NCI-H2081 treated with DMSO at 0.1 percent for 48 hours (cell line): ENCODE measurements at regions not wholly inside any gene's neighbourhood (a gene's known extent, or its start where the extent isn't known, plus 50 kb on each side); places are given as distances from the start of the nearest gene placed in this dataset.
"Not testable (repeated sequence)": the region's sequence is repeated elsewhere in the genome, so short reads cannot be mapped to it uniquely, and the experiment has no call there.

Experiments
- DNase-seq: peaks from one replicate; lab custom pipeline; 2025; lab: John Stamatoyannopoulos, UW

- not testable (repeated sequence) for DNase-seq
These were observed 58.7 kb downstream of the POU5F2 start for GRCh38 chr5:93682471-93683404.

GRCh38 chr5:93681432-93681831 is 60.0 kb downstream of the POU5F2 start:
- no peak for DNase-seq

- no peak for DNase-seq
These were observed 64.0 kb downstream of the POU5F2 start for GRCh38 chr5:93677359-93677891.

GRCh38 chr5:93676704-93677103 is 64.7 kb downstream of the POU5F2 start:
- no peak for DNase-seq

- peak; percentile 46 for DNase-seq
These were observed 65.6 kb downstream of the POU5F2 start for GRCh38 chr5:93675460-93676450.

GRCh38 chr5:93674866-93675459 is 66.4 kb downstream of the POU5F2 start:
- DNase-seq: no peak

- no peak for DNase-seq
These were observed 67.3 kb downstream of the POU5F2 start for GRCh38 chr5:93674138-93674537.

GRCh38 chr5:93673316-93673954 is 68.0 kb downstream of the POU5F2 start:
- DNase-seq: no peak

GRCh38 chr5:93665648-93666047 is 75.8 kb downstream of the POU5F2 start:
- DNase-seq: peak; percentile 30

- no peak for DNase-seq
These were observed 77.7 kb downstream of the NR2F1 start for GRCh38 chr5:93660677-93661076.

GRCh38 chr5:93658044-93658443 is 75.0 kb downstream of the NR2F1 start:
- no peak for DNase-seq

GRCh38 chr5:93654676-93655075 is 71.7 kb downstream of the NR2F1 start:
- no peak for DNase-seq

GRCh38 chr5:93653716-93654115 is 70.7 kb downstream of the NR2F1 start:
- DNase-seq: no peak

GRCh38 chr5:93649234-93649900 is 66.3 kb downstream of the NR2F1 start:
- no peak for DNase-seq

- no peak for DNase-seq
These were observed 61.7 kb downstream of the NR2F1 start for GRCh38 chr5:93644760-93645159.
